ENCODE measurements at regions not wholly inside any gene's neighbourhood (a gene's known extent, or its start where the extent isn't known, plus 50 kb on each side); places are given as distances from the start of the nearest gene placed in this dataset.

- ATAC-seq, result no peak
These were observed 59.2 kb downstream of the FOXI1 start for GRCh38 chr5:170164921-170165320.

GRCh38 chr5:170166101-170166500, 60.4 kb downstream of the FOXI1 start:
- DNase-seq, result no peak

More at GRCh38 chr5:170164921-170165320, 59.2 kb downstream of the FOXI1 start:
- no peak for TF ChIP-seq POLR2A (IDR thresholded peaks at IDR 0.05)
- TF ChIP-seq, protein P1, sequence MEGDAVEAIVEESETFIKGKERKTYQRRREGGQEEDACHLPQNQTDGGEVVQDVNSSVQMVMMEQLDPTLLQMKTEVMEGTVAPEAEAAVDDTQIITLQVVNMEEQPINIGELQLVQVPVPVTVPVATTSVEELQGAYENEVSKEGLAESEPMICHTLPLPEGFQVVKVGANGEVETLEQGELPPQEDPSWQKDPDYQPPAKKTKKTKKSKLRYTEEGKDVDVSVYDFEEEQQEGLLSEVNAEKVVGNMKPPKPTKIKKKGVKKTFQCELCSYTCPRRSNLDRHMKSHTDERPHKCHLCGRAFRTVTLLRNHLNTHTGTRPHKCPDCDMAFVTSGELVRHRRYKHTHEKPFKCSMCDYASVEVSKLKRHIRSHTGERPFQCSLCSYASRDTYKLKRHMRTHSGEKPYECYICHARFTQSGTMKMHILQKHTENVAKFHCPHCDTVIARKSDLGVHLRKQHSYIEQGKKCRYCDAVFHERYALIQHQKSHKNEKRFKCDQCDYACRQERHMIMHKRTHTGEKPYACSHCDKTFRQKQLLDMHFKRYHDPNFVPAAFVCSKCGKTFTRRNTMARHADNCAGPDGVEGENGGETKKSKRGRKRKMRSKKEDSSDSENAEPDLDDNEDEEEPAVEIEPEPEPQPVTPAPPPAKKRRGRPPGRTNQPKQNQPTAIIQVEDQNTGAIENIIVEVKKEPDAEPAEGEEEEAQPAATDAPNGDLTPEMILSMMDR (IDR thresholded peaks at IDR 0.05), result no peak
- intact Hi-C loops (cut with DNase I), result no loop called here
- no peak for DNase-seq
- 54% methylated on average over 3 of the region's 6 CpGs for WGBS (ENCODE audit: insufficient coverage, low coverage, low lambda C conversion rate, missing lambda C conversion rate)
- Histone ChIP-seq H3K36me3 (no peaks in the 10 kb centered on the region), H3K27me3 (no peaks in the 10 kb centered on the region), H3K4me3 (no peak overlapping the region), H3K27ac (no peak overlapping the region), H3K9me3 (no peaks in the 10 kb centered on the region), H3K4me1 (no peaks in the 10 kb centered on the region)

DNA sequence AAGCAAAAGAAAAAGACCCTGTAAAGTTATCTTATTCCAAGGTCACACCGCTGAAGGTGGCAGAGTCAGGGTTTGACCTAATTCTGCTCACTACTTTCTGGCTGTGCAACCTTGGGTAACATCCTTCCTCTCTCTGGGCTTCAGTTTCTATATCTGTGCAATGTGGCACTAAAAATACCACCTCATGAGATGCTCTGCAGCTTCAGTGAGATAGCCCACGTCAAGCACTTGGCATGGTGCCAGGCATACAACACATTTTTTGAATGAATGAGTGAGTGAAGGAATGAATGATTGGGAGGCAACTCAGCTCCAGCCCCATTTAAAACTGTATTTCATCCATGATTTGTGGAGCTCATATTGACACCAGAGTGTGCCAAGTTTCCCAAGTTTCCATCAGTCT, 62.3 kb downstream of the FOXI1 start:
- H3K4me3 ChIP-seq, result no peak overlapping the region
- no peak for DNase-seq
- intact Hi-C loops (cut with DNase I), result no loop called here
- WGBS (ENCODE audit: insufficient coverage, low coverage, low lambda C conversion rate, missing lambda C conversion rate), result 79% methylated on average over 2 of the region's 2 CpGs
- TF ChIP-seq, protein P1 (IDR thresholded peaks at IDR 0.05), result no peak
- TF ChIP-seq POLR2A (IDR thresholded peaks at IDR 0.05), result no peak
- no peaks in the 10 kb centered on the region for H3K4me1 ChIP-seq
- H3K36me3 ChIP-seq, result no peaks in the 10 kb centered on the region
- no peaks in the 10 kb centered on the region for H3K27me3 ChIP-seq
- ATAC-seq, result no peak
- H3K9me3 ChIP-seq, result no peaks in the 10 kb centered on the region
- H3K27ac ChIP-seq, result no peak overlapping the region

More at GRCh38 chr5:170166101-170166500, 60.4 kb downstream of the FOXI1 start:
- 75% methylated on average over 3 of the region's 3 CpGs for WGBS (ENCODE audit: insufficient coverage, low coverage, low lambda C conversion rate, missing lambda C conversion rate)
- Histone ChIP-seq H3K4me3 (no peak overlapping the region), H3K27ac (no peak overlapping the region), H3K9me3 (no peaks in the 10 kb centered on the region), H3K4me1 (no peaks in the 10 kb centered on the region), H3K27me3 (no peaks in the 10 kb centered on the region), H3K36me3 (no peaks in the 10 kb centered on the region)
- intact Hi-C loops (cut with DNase I), result no loop called here
- ATAC-seq, result no peak
- TF ChIP-seq POLR2A (IDR thresholded peaks at IDR 0.05), result no peak
- TF ChIP-seq, protein P1 (IDR thresholded peaks at IDR 0.05), result no peak

GRCh38 chr5:170168797-170169196, 63.1 kb downstream of the FOXI1 start:
- no peak for DNase-seq
- 40% methylated on average over 2 of the region's 3 CpGs for WGBS (ENCODE audit: insufficient coverage, low coverage, low lambda C conversion rate, missing lambda C conversion rate)
- intact Hi-C loops (cut with DNase I), result no loop called here
- no peak overlapping the region for H3K27ac ChIP-seq
- H3K36me3 ChIP-seq, result no peaks in the 10 kb centered on the region
- H3K27me3 ChIP-seq, result no peaks in the 10 kb centered on the region
- no peak overlapping the region for H3K4me3 ChIP-seq
- no peaks in the 10 kb centered on the region for H3K9me3 ChIP-seq
- ATAC-seq, result no peak
- no peak for TF ChIP-seq POLR2A (IDR thresholded peaks at IDR 0.05)
- TF ChIP-seq, protein P1 (IDR thresholded peaks at IDR 0.05), result no peak
- H3K4me1 ChIP-seq, result no peaks in the 10 kb centered on the region

DNA sequence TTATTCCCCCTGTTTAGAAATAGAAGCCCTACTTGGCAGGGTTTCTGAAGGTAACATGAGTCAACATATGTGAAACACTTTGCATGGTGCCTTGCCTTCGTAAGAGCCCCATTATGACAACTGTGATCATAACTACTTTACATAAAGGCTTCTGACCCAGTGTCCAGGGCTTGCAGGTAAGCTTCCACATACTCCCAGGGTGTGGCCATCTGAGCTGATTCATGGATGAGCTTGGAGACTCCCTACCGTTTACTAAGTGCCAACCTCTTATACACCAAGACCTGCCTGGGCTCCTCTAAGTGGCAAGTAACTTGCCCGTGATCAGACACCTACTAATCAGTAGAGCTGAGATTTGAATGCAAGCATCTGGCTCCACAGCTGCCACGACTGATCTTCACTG, 62.8 kb upstream of the C5orf58 start:
- intact Hi-C loops (cut with DNase I), result no loop called here
- Histone ChIP-seq H3K4me3 (no peak overlapping the region), H3K9me3 (no peaks in the 10 kb centered on the region), H3K27ac (no peak overlapping the region), H3K36me3 (no peaks in the 10 kb centered on the region), H3K27me3 (no peaks in the 10 kb centered on the region), H3K4me1 (no peaks in the 10 kb centered on the region)
- DNase-seq (no peak), ATAC-seq (no peak)
- no peak for TF ChIP-seq POLR2A (IDR thresholded peaks at IDR 0.05)
- TF ChIP-seq, protein P1 (IDR thresholded peaks at IDR 0.05), result no peak
- WGBS (ENCODE audit: insufficient coverage, low coverage, low lambda C conversion rate, missing lambda C conversion rate), result 46% methylated on average over 4 of the region's 4 CpGs

Measured in right lobe of liver (tissue), 6 donors.